Astrocyte of the cerebellum (primary cell): ENCODE measurements at regions not wholly inside any gene's neighbourhood (a gene's known extent, or its start where the extent isn't known, plus 50 kb on each side); places are given as distances from the start of the nearest gene placed in this dataset.
"Not testable (repeated sequence)": the region's sequence is repeated elsewhere in the genome, so short reads cannot be mapped to it uniquely, and the experiment has no call there.

Experiments used
- DNase-seq: peaks from one replicate; pipeline ENCODE4 v3.0.0-alpha.2; 2011; ENCODE audit warnings: low read depth
- H3K4me3 ChIP-seq: 2 replicates; pipeline ENCODE4 v1.5.1; 2011; ENCODE audit warnings: mild to moderate bottlenecking, low read depth, low read length, moderate library complexity
- in situ Hi-C: cut with HindIII; loops from 2 replicates; pipeline ENCODE4 v1.10.0; 2017; ENCODE audit warnings: low sequenced_read_pairs
- TF ChIP-seq, protein P1 (sequence below): IDR thresholded peaks from 2 replicates; pipeline ENCODE4 v1.5.1; 2012; ENCODE audit warnings: low read length, low read depth, moderate library complexity, mild to moderate bottlenecking; ENCODE audit errors: missing control alignments

DNA sequence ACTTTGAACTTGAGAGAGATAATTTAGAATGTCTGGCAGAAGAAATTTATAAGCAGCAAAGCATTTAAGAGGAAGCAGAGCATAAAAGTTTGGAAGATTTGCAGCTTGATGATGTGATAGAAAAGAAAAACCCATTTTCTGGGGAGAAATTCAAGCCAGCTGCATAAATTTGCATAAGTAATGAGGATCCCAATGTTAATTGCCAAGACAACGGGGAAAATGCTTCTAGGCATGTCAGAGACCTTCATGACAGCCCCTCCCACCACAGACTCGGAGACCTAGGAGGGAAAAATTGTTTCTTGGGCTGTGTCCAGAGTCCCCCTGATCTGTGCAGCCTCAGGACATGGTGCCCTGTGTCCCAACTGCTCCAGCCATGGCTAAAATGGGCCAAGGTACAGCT is 263.6 kb upstream of the POT1 start:
- in situ Hi-C loops, result no loop called here
- TF ChIP-seq, protein P1, sequence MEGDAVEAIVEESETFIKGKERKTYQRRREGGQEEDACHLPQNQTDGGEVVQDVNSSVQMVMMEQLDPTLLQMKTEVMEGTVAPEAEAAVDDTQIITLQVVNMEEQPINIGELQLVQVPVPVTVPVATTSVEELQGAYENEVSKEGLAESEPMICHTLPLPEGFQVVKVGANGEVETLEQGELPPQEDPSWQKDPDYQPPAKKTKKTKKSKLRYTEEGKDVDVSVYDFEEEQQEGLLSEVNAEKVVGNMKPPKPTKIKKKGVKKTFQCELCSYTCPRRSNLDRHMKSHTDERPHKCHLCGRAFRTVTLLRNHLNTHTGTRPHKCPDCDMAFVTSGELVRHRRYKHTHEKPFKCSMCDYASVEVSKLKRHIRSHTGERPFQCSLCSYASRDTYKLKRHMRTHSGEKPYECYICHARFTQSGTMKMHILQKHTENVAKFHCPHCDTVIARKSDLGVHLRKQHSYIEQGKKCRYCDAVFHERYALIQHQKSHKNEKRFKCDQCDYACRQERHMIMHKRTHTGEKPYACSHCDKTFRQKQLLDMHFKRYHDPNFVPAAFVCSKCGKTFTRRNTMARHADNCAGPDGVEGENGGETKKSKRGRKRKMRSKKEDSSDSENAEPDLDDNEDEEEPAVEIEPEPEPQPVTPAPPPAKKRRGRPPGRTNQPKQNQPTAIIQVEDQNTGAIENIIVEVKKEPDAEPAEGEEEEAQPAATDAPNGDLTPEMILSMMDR, result no peak
- H3K4me3 ChIP-seq, result no peak overlapping the region
- no peak for DNase-seq

DNA sequence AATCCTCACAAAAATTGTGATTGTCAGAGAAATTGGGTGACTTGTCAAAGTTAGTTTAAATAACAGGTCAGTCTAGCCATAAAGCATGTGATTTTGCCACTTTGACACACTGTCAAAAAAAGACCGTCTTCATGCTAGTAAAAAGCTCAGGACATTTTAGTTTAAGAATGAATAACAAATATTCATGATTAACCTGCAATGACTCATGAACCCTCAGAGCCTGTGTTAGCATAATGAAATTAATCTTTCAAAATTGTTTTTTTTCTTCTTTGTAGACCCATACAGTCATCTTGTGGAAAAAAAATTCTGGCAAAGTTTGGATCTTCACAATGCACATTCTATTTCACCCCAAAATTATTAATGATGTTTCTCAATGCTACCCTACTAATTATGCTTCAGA is 255.2 kb upstream of the POT1 start:
- no peak overlapping the region for H3K4me3 ChIP-seq
- no peak for DNase-seq
- in situ Hi-C loops, result no loop called here
- TF ChIP-seq, protein P1, result no peak

DNA sequence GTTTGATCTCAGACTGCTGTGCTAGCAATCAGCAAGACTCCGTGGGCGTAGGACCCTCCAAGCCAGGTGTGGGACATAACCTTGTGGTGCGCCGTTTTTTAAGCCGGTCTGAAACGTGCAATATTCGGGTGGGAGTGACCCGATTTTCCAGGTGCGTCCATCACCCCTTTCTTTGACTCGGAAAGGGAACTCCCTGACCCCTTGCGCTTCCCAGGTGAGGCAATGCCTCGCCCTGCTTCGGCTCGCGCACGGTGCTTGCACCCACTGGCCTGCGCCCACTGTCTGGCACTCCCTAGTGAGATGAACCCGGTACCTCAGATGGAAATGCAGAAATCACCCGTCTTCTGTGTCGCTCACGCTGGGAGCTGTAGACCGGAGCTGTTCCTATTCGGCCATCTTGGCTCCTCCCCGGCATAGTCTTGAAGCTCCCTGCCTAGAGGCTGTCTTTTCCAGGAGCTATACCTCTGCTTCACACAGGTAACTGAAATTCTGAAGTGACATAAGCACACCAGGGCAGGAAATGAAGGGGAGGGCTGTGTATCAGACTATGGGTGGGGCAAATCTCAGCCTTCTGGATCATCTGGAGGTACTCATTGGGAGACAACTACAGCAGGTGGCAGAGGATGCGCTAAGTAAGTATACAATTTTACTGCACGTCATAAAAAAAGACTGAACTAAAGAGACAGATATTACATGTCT is 252.1 kb upstream of the POT1 start:
- in situ Hi-C loops, DNase-seq, H3K4me3 ChIP-seq: not testable (repeated sequence)

DNA sequence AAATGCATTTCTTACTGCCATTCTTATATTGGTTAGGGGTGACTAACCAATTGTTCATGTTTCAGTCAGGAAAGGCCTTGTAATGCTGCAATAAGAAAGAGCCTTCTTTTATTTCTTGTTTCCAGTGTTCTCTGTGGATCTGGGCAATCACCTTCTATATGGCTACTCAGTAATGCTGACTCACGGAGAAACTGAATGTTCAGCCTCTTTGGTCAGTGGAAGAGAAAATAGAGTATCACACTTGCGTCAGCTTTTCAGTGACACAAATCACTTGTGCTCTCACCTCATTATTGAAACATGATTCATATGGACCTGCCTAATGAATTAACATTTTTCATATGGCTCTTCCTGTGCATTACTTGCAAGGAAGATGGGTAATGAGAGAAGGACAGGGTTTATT is 243.9 kb upstream of the POT1 start:
- DNase-seq, result no peak
- in situ Hi-C loops, result no loop called here
- H3K4me3 ChIP-seq, result no peak overlapping the region
- TF ChIP-seq, protein P1, result no peak

DNA sequence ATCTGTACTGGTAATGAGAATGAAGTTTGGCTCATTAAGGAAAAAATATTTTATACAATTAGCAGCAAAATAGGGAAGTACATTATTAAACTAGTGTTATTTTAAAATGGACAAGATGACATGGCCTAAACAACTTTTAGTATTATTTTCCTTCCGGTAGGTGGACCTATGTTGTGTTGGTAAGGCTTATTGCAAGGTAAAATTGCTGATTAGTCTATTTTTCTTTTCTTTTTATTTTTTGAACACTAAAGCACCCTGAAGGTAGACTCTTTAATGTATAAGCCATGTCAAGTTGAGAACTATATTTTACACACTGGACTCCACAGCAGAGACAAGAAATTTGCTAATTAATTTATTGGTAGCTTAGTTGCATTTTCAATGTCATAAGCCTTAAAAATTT is 239.5 kb upstream of the POT1 start:
- TF ChIP-seq, protein P1, result no peak
- in situ Hi-C loops, result no loop called here
- no peak overlapping the region for H3K4me3 ChIP-seq
- no peak for DNase-seq

DNA sequence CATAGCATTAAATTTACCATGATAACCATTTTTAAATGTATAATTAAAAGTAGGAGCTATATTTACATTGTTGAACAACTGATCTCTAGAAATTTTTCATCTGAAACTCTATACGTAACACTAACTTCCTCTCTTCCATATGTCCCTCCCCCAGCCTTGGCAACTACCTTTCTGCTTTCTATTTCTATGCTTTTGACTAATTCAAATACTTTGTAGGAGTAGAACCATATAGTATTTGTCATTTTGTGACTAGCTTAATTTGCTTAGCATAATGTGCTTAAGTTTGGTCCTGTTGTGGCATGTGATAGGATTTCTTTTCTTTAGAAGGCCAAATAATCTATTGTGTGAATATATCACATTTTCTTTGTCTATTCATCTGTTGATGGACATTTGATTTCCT is 225.3 kb upstream of the POT1 start:
- no peak for DNase-seq
- in situ Hi-C loops, result no loop called here
- TF ChIP-seq, protein P1, result no peak
- no peak overlapping the region for H3K4me3 ChIP-seq

DNA sequence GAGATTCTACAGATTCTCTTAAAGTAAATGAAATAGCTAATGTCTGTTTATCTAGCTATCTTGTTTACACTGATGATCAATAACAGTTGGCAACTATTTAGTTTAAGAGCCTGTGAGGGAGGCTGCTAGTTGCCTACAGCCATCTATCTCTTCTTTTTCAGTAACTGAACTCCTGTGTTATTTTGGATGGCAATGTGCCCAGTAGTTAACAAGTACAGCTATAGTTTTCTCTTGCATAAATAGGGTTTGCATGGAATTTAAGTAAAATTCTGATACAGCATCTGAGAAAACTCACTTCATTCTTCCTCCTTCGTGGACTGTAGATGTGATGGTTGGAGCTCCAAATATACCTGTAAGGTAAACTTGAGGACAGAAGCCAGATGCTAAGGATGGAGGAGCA is 219.5 kb upstream of the POT1 start:
- H3K4me3 ChIP-seq, result no peak overlapping the region
- TF ChIP-seq, protein P1, result no peak
- DNase-seq, result peak; percentile 27
- in situ Hi-C loops, result no loop called here
